HG03558 (cell line): ENCODE measurements at regions not wholly inside any gene's neighbourhood (a gene's known extent, or its start where the extent isn't known, plus 50 kb on each side); places are given as distances from the start of the nearest gene placed in this dataset.
"Not testable (repeated sequence)": the region's sequence is repeated elsewhere in the genome, so short reads cannot be mapped to it uniquely, and the experiment has no call there.

Experiments
- ATAC-seq: cut with Tn5 transposase; IDR thresholded peaks from one replicate; pipeline ENCODE4 v1.9.1; 2021; ENCODE audit warnings: moderate number of reproducible peaks; ENCODE audit not compliant: unreplicated experiment; ENCODE audit errors: extremely low read depth

- no peak for ATAC-seq
Observed at GRCh38 chr3:147471741-147472140, 62.6 kb downstream of the ZIC1 start.

GRCh38 chr3:147472846-147473245 is 63.7 kb downstream of the ZIC1 start:
- ATAC-seq: no peak

GRCh38 chr3:147483145-147483544 is 74.0 kb downstream of the ZIC1 start:
- no peak for ATAC-seq

- ATAC-seq: no peak
Observed at GRCh38 chr3:147483578-147483977, 74.4 kb downstream of the ZIC1 start.

- no peak for ATAC-seq
Observed at GRCh38 chr3:147493065-147493464, 83.9 kb downstream of the ZIC1 start.

GRCh38 chr3:147493666-147494065 is 84.5 kb downstream of the ZIC1 start:
- ATAC-seq: no peak

- ATAC-seq: no peak
Observed at GRCh38 chr3:147497286-147497685, 88.1 kb downstream of the ZIC1 start.

- no peak for ATAC-seq
Observed at GRCh38 chr3:147507638-147508286, 98.6 kb downstream of the ZIC1 start.

- no peak for ATAC-seq
Observed at GRCh38 chr3:147509448-147509847, 100.3 kb downstream of the ZIC1 start.

GRCh38 chr3:147513785-147514184 is 104.6 kb downstream of the ZIC1 start:
- no peak for ATAC-seq

- no peak for ATAC-seq
Observed at GRCh38 chr3:147514366-147515160, 105.4 kb downstream of the ZIC1 start.

- no peak for ATAC-seq
Observed at GRCh38 chr3:147518465-147518864, 109.3 kb downstream of the ZIC1 start.

- ATAC-seq: no peak
Observed at GRCh38 chr3:147521646-147522045, 112.5 kb downstream of the ZIC1 start.

- not testable (repeated sequence) for ATAC-seq
Observed at GRCh38 chr3:147522780-147523179, 113.6 kb downstream of the ZIC1 start.

- ATAC-seq: no peak
Observed at GRCh38 chr3:147529551-147529950, 120.4 kb downstream of the ZIC1 start.

- ATAC-seq: no peak
Observed at GRCh38 chr3:147538034-147538433, 128.9 kb downstream of the ZIC1 start.

- no peak for ATAC-seq
Observed at GRCh38 chr3:147540921-147541320, 131.8 kb downstream of the ZIC1 start.

GRCh38 chr3:147544290-147544689 is 135.1 kb downstream of the ZIC1 start:
- no peak for ATAC-seq

- no peak for ATAC-seq
Observed at GRCh38 chr3:147551491-147551890, 142.3 kb downstream of the ZIC1 start.

- ATAC-seq: no peak
Observed at GRCh38 chr3:147554332-147554731, 145.2 kb downstream of the ZIC1 start.

GRCh38 chr3:147572970-147573340 is 163.8 kb downstream of the ZIC1 start:
- no peak for ATAC-seq

- ATAC-seq: no peak
Observed at GRCh38 chr3:147574621-147575020, 165.5 kb downstream of the ZIC1 start.
